ENCODE measurements at regions not wholly inside any gene's neighbourhood (a gene's known extent, or its start where the extent isn't known, plus 50 kb on each side); places are given as distances from the start of the nearest gene placed in this dataset.

DNA sequence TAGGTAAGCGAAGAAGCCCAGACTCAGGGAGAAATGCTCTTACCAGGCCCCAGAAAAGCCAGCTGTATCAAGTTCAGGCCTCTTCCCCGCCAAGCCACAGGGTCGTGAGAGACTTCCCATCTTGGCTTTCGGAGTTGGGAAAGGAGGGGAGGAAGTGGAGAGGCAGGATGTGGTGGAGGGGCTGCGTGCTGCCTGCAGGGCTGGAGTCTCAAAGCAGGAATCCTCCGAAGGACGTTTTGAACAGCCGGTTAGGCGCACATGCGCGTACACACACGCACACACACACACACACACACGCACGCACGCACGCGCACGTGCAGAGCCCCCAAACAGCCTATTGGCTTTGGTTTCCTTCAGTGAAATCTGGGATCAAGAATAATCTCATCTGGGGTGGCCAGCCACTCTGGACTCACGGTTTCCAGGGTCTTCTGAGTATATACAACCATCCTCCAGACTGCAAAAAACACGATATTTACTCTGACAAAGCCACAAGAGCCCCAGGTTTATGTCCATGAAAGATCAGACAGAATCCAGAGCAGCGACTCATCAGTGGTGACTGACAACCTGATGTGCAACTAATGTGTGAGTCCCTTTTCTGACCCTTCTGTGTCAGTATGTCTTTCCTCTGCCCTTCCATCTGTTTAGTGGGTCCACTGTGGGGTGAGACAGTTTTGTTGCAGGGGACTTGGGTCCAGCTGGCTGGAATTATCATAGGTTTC lies 115.0 kb upstream of the ZNF438 start:
- H3K36me3 ChIP-seq (ENCODE audit: control insufficient read depth, insufficient read depth, low read length) = no peaks in the 10 kb centered on the region
- no peak for DNase-seq (ENCODE audit: extremely low read depth, insufficient read length)
- TF ChIP-seq, protein P1, sequence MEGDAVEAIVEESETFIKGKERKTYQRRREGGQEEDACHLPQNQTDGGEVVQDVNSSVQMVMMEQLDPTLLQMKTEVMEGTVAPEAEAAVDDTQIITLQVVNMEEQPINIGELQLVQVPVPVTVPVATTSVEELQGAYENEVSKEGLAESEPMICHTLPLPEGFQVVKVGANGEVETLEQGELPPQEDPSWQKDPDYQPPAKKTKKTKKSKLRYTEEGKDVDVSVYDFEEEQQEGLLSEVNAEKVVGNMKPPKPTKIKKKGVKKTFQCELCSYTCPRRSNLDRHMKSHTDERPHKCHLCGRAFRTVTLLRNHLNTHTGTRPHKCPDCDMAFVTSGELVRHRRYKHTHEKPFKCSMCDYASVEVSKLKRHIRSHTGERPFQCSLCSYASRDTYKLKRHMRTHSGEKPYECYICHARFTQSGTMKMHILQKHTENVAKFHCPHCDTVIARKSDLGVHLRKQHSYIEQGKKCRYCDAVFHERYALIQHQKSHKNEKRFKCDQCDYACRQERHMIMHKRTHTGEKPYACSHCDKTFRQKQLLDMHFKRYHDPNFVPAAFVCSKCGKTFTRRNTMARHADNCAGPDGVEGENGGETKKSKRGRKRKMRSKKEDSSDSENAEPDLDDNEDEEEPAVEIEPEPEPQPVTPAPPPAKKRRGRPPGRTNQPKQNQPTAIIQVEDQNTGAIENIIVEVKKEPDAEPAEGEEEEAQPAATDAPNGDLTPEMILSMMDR (IDR thresholded peaks at IDR 0.05; ENCODE audit: insufficient read depth, low read length, poor library complexity, severe bottlenecking) = no peak
- H3K4me3 ChIP-seq (replicated peaks; ENCODE audit: low read depth, low read length) = no peak overlapping the region
- no peaks in the 10 kb centered on the region for H3K27me3 ChIP-seq (replicated peaks; ENCODE audit: control insufficient read depth, insufficient read depth, low read length)

GRCh38 chr10:31147210-31147608 lies 115.5 kb upstream of the ZNF438 start:
- Histone ChIP-seq H3K36me3 (ENCODE audit: control insufficient read depth, insufficient read depth, low read length) (no peaks in the 10 kb centered on the region), H3K4me3 (replicated peaks; ENCODE audit: low read depth, low read length) (no peak overlapping the region), H3K27me3 (replicated peaks; ENCODE audit: control insufficient read depth, insufficient read depth, low read length) (no peaks in the 10 kb centered on the region)
- no peak for DNase-seq (ENCODE audit: extremely low read depth, insufficient read length)
- TF ChIP-seq, protein P1 (IDR thresholded peaks at IDR 0.05; ENCODE audit: insufficient read depth, low read length, poor library complexity, severe bottlenecking) = no peak

- Histone ChIP-seq H3K4me3 (replicated peaks; ENCODE audit: low read depth, low read length) (no peak overlapping the region), H3K36me3 (ENCODE audit: control insufficient read depth, insufficient read depth, low read length) (no peaks in the 10 kb centered on the region), H3K27me3 (replicated peaks; ENCODE audit: control insufficient read depth, insufficient read depth, low read length) (no peaks in the 10 kb centered on the region)
- DNase-seq (ENCODE audit: extremely low read depth, insufficient read length) = no peak
- TF ChIP-seq, protein P1 (IDR thresholded peaks at IDR 0.05; ENCODE audit: insufficient read depth, low read length, poor library complexity, severe bottlenecking) = no peak
Measured at GRCh38 chr10:31148951-31149350, 117.3 kb upstream of the ZNF438 start.

DNA sequence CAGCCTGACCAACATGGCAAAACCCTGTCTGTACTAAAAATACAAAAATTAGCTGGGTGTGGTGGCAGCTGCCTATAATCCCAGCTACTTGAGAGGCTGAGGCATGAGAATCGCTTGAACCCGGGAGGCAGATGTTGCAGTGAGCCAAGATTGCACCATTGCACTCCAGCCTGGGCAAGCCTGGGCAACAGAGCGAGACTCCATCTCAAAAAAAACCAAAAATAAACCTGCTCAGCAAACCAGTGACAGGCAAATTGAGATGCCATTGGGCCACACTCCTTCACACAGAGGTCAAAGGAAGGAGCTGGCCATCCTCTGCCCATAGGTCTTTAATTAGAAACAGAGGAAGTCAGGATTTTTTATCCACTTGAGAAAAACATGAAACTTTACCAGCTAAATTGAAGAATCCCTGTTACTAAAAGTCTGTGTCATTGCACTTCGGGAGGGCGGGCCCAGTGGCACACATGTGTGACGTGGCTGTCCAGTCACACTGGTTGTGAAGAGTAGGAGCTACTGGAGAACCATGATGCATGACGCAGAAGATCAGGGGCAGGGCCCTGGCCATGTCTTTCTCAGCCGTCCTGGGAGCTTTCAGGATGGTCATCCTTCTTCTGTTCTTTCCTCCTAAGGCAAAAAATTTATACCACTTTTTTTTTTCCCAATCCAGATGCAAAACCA lies 118.3 kb upstream of the ZNF438 start:
- Histone ChIP-seq H3K4me3 (replicated peaks; ENCODE audit: low read depth, low read length) (no peak overlapping the region), H3K36me3 (ENCODE audit: control insufficient read depth, insufficient read depth, low read length) (no peaks in the 10 kb centered on the region), H3K27me3 (replicated peaks; ENCODE audit: control insufficient read depth, insufficient read depth, low read length) (no peaks in the 10 kb centered on the region)
- TF ChIP-seq, protein P1 (IDR thresholded peaks at IDR 0.05; ENCODE audit: insufficient read depth, low read length, poor library complexity, severe bottlenecking) = no peak
- no peak for DNase-seq (ENCODE audit: extremely low read depth, insufficient read length)

GRCh38 chr10:31151301-31151700 lies 119.6 kb upstream of the ZNF438 start:
- no peaks in the 10 kb centered on the region for H3K36me3 ChIP-seq (ENCODE audit: control insufficient read depth, insufficient read depth, low read length)
- no peak overlapping the region for H3K4me3 ChIP-seq (replicated peaks; ENCODE audit: low read depth, low read length)
- TF ChIP-seq, protein P1 (IDR thresholded peaks at IDR 0.05; ENCODE audit: insufficient read depth, low read length, poor library complexity, severe bottlenecking) = no peak
- no peak for DNase-seq (ENCODE audit: extremely low read depth, insufficient read length)
- no peaks in the 10 kb centered on the region for H3K27me3 ChIP-seq (replicated peaks; ENCODE audit: control insufficient read depth, insufficient read depth, low read length)

All from GM06990 (cell line).